GM21619 (cell line): ENCODE measurements at regions not wholly inside any gene's neighbourhood (a gene's known extent, or its start where the extent isn't known, plus 50 kb on each side); places are given as distances from the start of the nearest gene placed in this dataset.
"Not testable (repeated sequence)": the region's sequence is repeated elsewhere in the genome, so short reads cannot be mapped to it uniquely, and the experiment has no call there.

Experiments used
- ATAC-seq: cut with Tn5 transposase; IDR thresholded peaks from one replicate; pipeline ENCODE4 v1.9.1; 2021; ENCODE audit not compliant: unreplicated experiment

- not testable (repeated sequence) for ATAC-seq
Measured at GRCh38 chr10:46645110-46645509, 66.2 kb downstream of the SYT15 start.

GRCh38 chr10:46646132-46646531 lies 67.2 kb downstream of the SYT15 start:
- not testable (repeated sequence) for ATAC-seq

- ATAC-seq = not testable (repeated sequence)
Measured at GRCh38 chr10:46650967-46651366, 72.0 kb downstream of the SYT15 start.

GRCh38 chr10:46657437-46657836 lies 78.5 kb downstream of the SYT15 start:
- ATAC-seq = not testable (repeated sequence)

- not testable (repeated sequence) for ATAC-seq
Measured at GRCh38 chr10:46660027-46660834, 81.3 kb downstream of the SYT15 start.

- ATAC-seq = not testable (repeated sequence)
Measured at GRCh38 chr10:46660835-46661164, 81.9 kb downstream of the SYT15 start.

GRCh38 chr10:46665536-46665935 lies 86.6 kb downstream of the SYT15 start:
- not testable (repeated sequence) for ATAC-seq

GRCh38 chr10:46668357-46668997 lies 89.5 kb downstream of the SYT15 start:
- not testable (repeated sequence) for ATAC-seq

- ATAC-seq = not testable (repeated sequence)
Measured at GRCh38 chr10:46677836-46678435, 99.0 kb downstream of the SYT15 start.

- ATAC-seq = not testable (repeated sequence)
Measured at GRCh38 chr10:46691397-46691796, 112.5 kb downstream of the SYT15 start.

- not testable (repeated sequence) for ATAC-seq
Measured at GRCh38 chr10:46693218-46693617, 114.3 kb downstream of the SYT15 start.

GRCh38 chr10:46717264-46717663 lies 138.3 kb downstream of the SYT15 start:
- not testable (repeated sequence) for ATAC-seq

GRCh38 chr10:46718014-46718413 lies 139.1 kb downstream of the SYT15 start:
- not testable (repeated sequence) for ATAC-seq

GRCh38 chr10:46720386-46720785 lies 141.5 kb downstream of the SYT15 start:
- not testable (repeated sequence) for ATAC-seq

- ATAC-seq = not testable (repeated sequence)
Measured at GRCh38 chr10:46720811-46721518, 142.0 kb downstream of the SYT15 start.

GRCh38 chr10:46724258-46724657 lies 145.3 kb downstream of the SYT15 start:
- ATAC-seq = not testable (repeated sequence)

GRCh38 chr10:46728359-46728758 lies 149.4 kb downstream of the SYT15 start:
- ATAC-seq = not testable (repeated sequence)

GRCh38 chr10:46730729-46731128 lies 151.8 kb downstream of the SYT15 start:
- ATAC-seq = not testable (repeated sequence)

- not testable (repeated sequence) for ATAC-seq
Measured at GRCh38 chr10:46733635-46734261, 154.8 kb downstream of the SYT15 start.

GRCh38 chr10:46734262-46734642 lies 155.3 kb downstream of the SYT15 start:
- ATAC-seq = peak; percentile 63

- ATAC-seq = not testable (repeated sequence)
Measured at GRCh38 chr10:46739919-46740318, 161.0 kb downstream of the SYT15 start.
